22Rv1 (cell line): ENCODE measurements at regions not wholly inside any gene's neighbourhood (a gene's known extent, or its start where the extent isn't known, plus 50 kb on each side); places are given as distances from the start of the nearest gene placed in this dataset.

ENCODE experiments used
- CTCF ChIP-seq: fragments of 450-650 bp; IDR thresholded peaks from 2 replicates; pipeline ENCODE4 v1.5.1; 2017; ENCODE audit warnings: mild to moderate bottlenecking
- ZFX ChIP-seq: fragments of 450-650 bp; IDR thresholded peaks from 2 replicates; pipeline ENCODE4 v1.6.1; 2017; ENCODE audit warnings: antibody characterized with exemption, borderline replicate concordance

- TF ChIP-seq CTCF (no peak), ZFX (no peak)
Observed at GRCh38 chr6:105499136-105499870, 96.4 kb upstream of the PREP start.
